GM23338 (cell line): ENCODE measurements at regions not wholly inside any gene's neighbourhood (a gene's known extent, or its start where the extent isn't known, plus 50 kb on each side); places are given as distances from the start of the nearest gene placed in this dataset.

ENCODE experiments used
- CREB1 ChIP-seq: fragments of 250-450 bp; sonication (Bioruptor Pico); IDR thresholded peaks from 2 replicates; pipeline ENCODE4 v1.5.0; 2020; ENCODE audit warnings: low read depth, mild to moderate bottlenecking, moderate library complexity
- CTCF ChIP-seq, 2 experiments: fragments of 200-600 bp in 1 of 2; sonication (generic) in 1 of 2; conservative IDR thresholded peaks; 2 replicates each; pipeline versions ENCODE4 v1.5.1 to v1.6.1; 2016 to 2017; ENCODE audit warnings: antibody characterized with exemption in 2 of 2, low read depth in 2 of 2, mild to moderate bottlenecking in 2 of 2, moderate library complexity in 1 of 2
- EZH2 ChIP-seq: fragments of 200-600 bp; sonication (generic); IDR thresholded peaks from one replicate; pipeline ENCODE4 v1.8.0; 2017; ENCODE audit warnings: antibody characterized with exemption, mild to moderate bottlenecking, low read depth; ENCODE audit not compliant: unreplicated experiment
- EZH2phosphoT487 ChIP-seq: fragments of 200-600 bp; sonication (generic); IDR thresholded peaks from one replicate; pipeline ENCODE4 v1.8.1; 2018; ENCODE audit warnings: antibody characterized with exemption; ENCODE audit not compliant: unreplicated experiment
- JUNB ChIP-seq: IDR thresholded peaks from one replicate; pipeline ENCODE4 v1.6.1; 2016; ENCODE audit warnings: antibody characterized with exemption; ENCODE audit not compliant: unreplicated experiment
- POLR2AphosphoS5 ChIP-seq: IDR thresholded peaks from 2 replicates; pipeline ENCODE4 v1.6.1; 2016; ENCODE audit warnings: antibody characterized with exemption, low read depth
- REST ChIP-seq: IDR thresholded peaks from one replicate; pipeline ENCODE4 v1.6.1; 2018; ENCODE audit warnings: antibody characterized with exemption; ENCODE audit not compliant: unreplicated experiment
- STAT1 ChIP-seq: IDR thresholded peaks from one replicate; pipeline ENCODE4 v1.6.1; 2016; ENCODE audit warnings: antibody characterized with exemption; ENCODE audit not compliant: unreplicated experiment

- no peak for TF ChIP-seq CTCF (conservative IDR thresholded peaks at IDR 0.05; ENCODE audit: low read depth in 2 of 2)
- TF ChIP-seq POLR2AphosphoS5, result no peak
- TF ChIP-seq JUNB, result no peak
- no peak for TF ChIP-seq EZH2
- TF ChIP-seq REST, result no peak
- TF ChIP-seq EZH2phosphoT487, result no peak
- no peak for TF ChIP-seq CREB1 (CRISPR knock-in tag)
- TF ChIP-seq STAT1, result no peak
These were observed 71.2 kb upstream of the NR4A3 start for GRCh38 chr9:99750526-99750925.
